ENCODE measurements at regions not wholly inside any gene's neighbourhood (a gene's known extent, or its start where the extent isn't known, plus 50 kb on each side); places are given as distances from the start of the nearest gene placed in this dataset.

DNA sequence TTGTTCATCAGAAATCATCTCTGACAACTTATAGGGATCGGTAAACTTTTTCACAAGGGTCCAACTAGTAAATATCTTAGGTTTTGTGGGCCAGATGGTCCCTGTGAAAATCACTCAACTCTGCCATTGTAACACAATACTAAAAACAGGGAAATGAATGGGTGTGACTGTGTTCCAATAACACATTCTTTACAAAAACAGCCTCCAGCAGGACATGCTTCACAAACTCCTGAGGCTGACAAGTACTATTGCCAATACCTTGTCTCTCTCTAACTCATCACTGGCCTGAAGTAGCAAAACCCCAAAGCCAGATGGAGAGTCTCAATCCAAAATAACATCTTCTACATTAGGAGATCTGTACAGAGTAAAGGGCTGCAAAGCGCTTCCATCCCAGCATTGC is 312.3 kb downstream of the TOX3 start:
- H3K9me3 ChIP-seq (replicated peaks in 1 of 2; ENCODE audit: control insufficient read depth in 2 of 2, insufficient read depth in 1 of 2, low read depth in 1 of 2, low read length in 2 of 2), result no peaks in the 10 kb centered on the region
- no peak overlapping the region for H2AFZ ChIP-seq (ENCODE audit: low read length)
- no peak overlapping the region for H3K23ac ChIP-seq (ENCODE audit: low read depth, low read length, poor library complexity)
- no peak overlapping the region for H3K18ac ChIP-seq (ENCODE audit: low read length)
- H2BK5ac ChIP-seq (ENCODE audit: low read length), result no peak overlapping the region
- whole genome bisulfite sequencing, 2 donors (ENCODE audit: extremely low coverage in 2 of 2, insufficient read length in 2 of 2, insufficient replicate concordance in 1 of 2), result no CpG with 5 or more reads among the region's 2 CpGs
- no peak overlapping the region for H3K4me2 ChIP-seq (ENCODE audit: insufficient read depth, low read length, poor library complexity, severe bottlenecking)
- H3K27me3 ChIP-seq (ENCODE audit: control insufficient read depth in 3 of 3, insufficient read depth in 3 of 3, low read depth in 1 of 3, low read length in 3 of 3), result no peaks in the 10 kb centered on the region
- no peak overlapping the region for H4K8ac ChIP-seq (ENCODE audit: low read depth, low read length)
- no peak overlapping the region for H3K4me3 ChIP-seq (ENCODE audit: low read length in 2 of 2)
- DNase-seq (ENCODE audit: low spot score), result no peak
- no peaks in the 10 kb centered on the region for H3K79me1 ChIP-seq (ENCODE audit: low read depth, low read length)
- no peak overlapping the region for H3K9ac ChIP-seq (ENCODE audit: low read depth, low read length, poor library complexity)
- H4K91ac ChIP-seq (ENCODE audit: low read depth, low read length, poor library complexity), result no peak overlapping the region
- H3K4ac ChIP-seq (ENCODE audit: low read length), result no peak overlapping the region
- no peaks in the 10 kb centered on the region for H3K36me3 ChIP-seq (replicated peaks in 1 of 2; ENCODE audit: control insufficient read depth in 2 of 2, insufficient read depth in 2 of 2, low read length in 2 of 2)
- no peak overlapping the region for H2AK5ac ChIP-seq (ENCODE audit: low read depth, low read length)
- no peak overlapping the region for H2BK120ac ChIP-seq (ENCODE audit: low read depth, low read length)
- H3K27ac ChIP-seq (replicated peaks; ENCODE audit: low read length), result no peak overlapping the region
- H2BK12ac ChIP-seq (ENCODE audit: low read length), result no peak overlapping the region
- no peak overlapping the region for H2BK15ac ChIP-seq (ENCODE audit: low read length)
- peaks cover 0 to 4% of the 10 kb centered on the region in 2 donors for H3K4me1 ChIP-seq (ENCODE audit: control insufficient read depth in 2 of 2, insufficient read depth in 1 of 2, low read depth in 1 of 2, low read length in 2 of 2)
- H3K14ac ChIP-seq (ENCODE audit: low read length), result no peak overlapping the region

DNA sequence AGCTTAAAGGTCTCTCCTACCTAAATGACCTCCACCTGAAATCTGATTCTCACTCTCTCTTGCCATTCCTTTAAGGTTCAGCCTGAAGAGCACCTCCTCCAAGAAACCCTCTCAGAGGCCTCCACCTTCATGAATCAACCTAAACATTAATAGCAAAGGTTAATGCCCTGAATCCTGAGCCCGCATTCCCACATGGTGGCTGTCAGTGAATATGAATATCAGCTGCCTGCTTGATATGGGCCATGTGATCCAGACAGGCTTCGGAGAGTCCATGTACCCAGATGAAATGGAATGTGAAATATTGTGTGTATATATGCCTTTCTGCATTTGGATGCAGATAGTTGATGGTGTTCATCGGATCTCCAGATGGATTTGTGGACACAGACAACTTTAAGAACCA is 317.5 kb downstream of the TOX3 start:
- Histone ChIP-seq H3K27me3 (ENCODE audit: control insufficient read depth in 3 of 3, insufficient read depth in 3 of 3, low read depth in 1 of 3, low read length in 3 of 3) (no peaks in the 10 kb centered on the region), H3K14ac (ENCODE audit: low read length) (no peak overlapping the region), H3K4ac (ENCODE audit: low read length) (no peak overlapping the region), H3K27ac (replicated peaks; ENCODE audit: low read length) (no peak overlapping the region), H2AFZ (ENCODE audit: low read length) (no peak overlapping the region), H4K8ac (ENCODE audit: low read depth, low read length) (no peak overlapping the region), H2BK12ac (ENCODE audit: low read length) (no peak overlapping the region), H3K9ac (ENCODE audit: low read depth, low read length, poor library complexity) (no peak overlapping the region), H2BK5ac (ENCODE audit: low read length) (no peak overlapping the region), H3K4me2 (ENCODE audit: insufficient read depth, low read length, poor library complexity, severe bottlenecking) (no peak overlapping the region), H3K23ac (ENCODE audit: low read depth, low read length, poor library complexity) (no peak overlapping the region), H2BK120ac (ENCODE audit: low read depth, low read length) (no peak overlapping the region), H3K18ac (ENCODE audit: low read length) (no peak overlapping the region), H4K91ac (ENCODE audit: low read depth, low read length, poor library complexity) (no peak overlapping the region), H3K9me3 (replicated peaks in 1 of 2; ENCODE audit: control insufficient read depth in 2 of 2, insufficient read depth in 1 of 2, low read depth in 1 of 2, low read length in 2 of 2) (no peaks in the 10 kb centered on the region), H3K79me1 (ENCODE audit: low read depth, low read length) (no peaks in the 10 kb centered on the region), H3K36me3 (replicated peaks in 1 of 2; ENCODE audit: control insufficient read depth in 2 of 2, insufficient read depth in 2 of 2, low read length in 2 of 2) (no peaks in the 10 kb centered on the region), H2AK5ac (ENCODE audit: low read depth, low read length) (no peak overlapping the region), H3K4me3 (ENCODE audit: low read length in 2 of 2) (no peak overlapping the region), H3K4me1 (ENCODE audit: control insufficient read depth in 2 of 2, insufficient read depth in 1 of 2, low read depth in 1 of 2, low read length in 2 of 2) (peaks cover 0 to 4% of the 10 kb centered on the region in 2 donors), H2BK15ac (ENCODE audit: low read length) (no peak overlapping the region)
- DNase-seq (ENCODE audit: low spot score), result no peak
- WGBS, 2 donors (ENCODE audit: extremely low coverage in 2 of 2, insufficient read length in 2 of 2, insufficient replicate concordance in 1 of 2), result no CpG with 5 or more reads among the region's 3 CpGs

DNA sequence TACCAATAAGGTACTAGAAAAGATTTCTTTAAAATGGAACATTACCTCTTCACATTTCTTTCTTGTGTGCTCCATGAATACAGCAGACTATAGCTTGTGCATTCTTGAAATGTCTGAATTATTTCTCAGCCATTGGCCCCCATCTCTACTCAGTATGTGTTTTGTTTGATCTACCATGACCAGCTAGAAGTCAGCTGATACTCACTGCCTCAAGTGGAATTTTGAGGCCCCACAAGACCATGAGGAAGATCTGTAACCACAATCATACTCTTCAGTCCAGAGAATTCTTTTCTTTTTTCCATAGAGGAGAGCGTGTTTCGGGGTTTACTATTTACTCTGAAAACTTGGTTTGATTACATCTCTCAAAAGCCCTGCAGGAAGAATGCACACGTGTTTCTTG is 319.1 kb downstream of the TOX3 start:
- no peak overlapping the region for H3K4ac ChIP-seq (ENCODE audit: low read length)
- no peak overlapping the region for H3K18ac ChIP-seq (ENCODE audit: low read length)
- H2AK5ac ChIP-seq (ENCODE audit: low read depth, low read length), result no peak overlapping the region
- H2BK120ac ChIP-seq (ENCODE audit: low read depth, low read length), result no peak overlapping the region
- no peaks in the 10 kb centered on the region for H3K9me3 ChIP-seq (replicated peaks in 1 of 2; ENCODE audit: control insufficient read depth in 2 of 2, insufficient read depth in 1 of 2, low read depth in 1 of 2, low read length in 2 of 2)
- H2BK5ac ChIP-seq (ENCODE audit: low read length), result no peak overlapping the region
- H2AFZ ChIP-seq (ENCODE audit: low read length), result no peak overlapping the region
- H3K4me1 ChIP-seq (ENCODE audit: control insufficient read depth in 2 of 2, insufficient read depth in 1 of 2, low read depth in 1 of 2, low read length in 2 of 2), result peaks cover 0 to 1% of the 10 kb centered on the region in 2 donors
- H3K4me2 ChIP-seq (ENCODE audit: insufficient read depth, low read length, poor library complexity, severe bottlenecking), result no peak overlapping the region
- no peaks in the 10 kb centered on the region for H3K36me3 ChIP-seq (replicated peaks in 1 of 2; ENCODE audit: control insufficient read depth in 2 of 2, insufficient read depth in 2 of 2, low read length in 2 of 2)
- no peak overlapping the region for H4K8ac ChIP-seq (ENCODE audit: low read depth, low read length)
- DNase-seq (ENCODE audit: low spot score), result no peak
- no peak overlapping the region for H3K23ac ChIP-seq (ENCODE audit: low read depth, low read length, poor library complexity)
- H3K4me3 ChIP-seq (ENCODE audit: low read length in 2 of 2), result no peak overlapping the region
- H3K79me1 ChIP-seq (ENCODE audit: low read depth, low read length), result no peaks in the 10 kb centered on the region
- no CpG with 5 or more reads among the region's 3 CpGs for WGBS, 2 donors (ENCODE audit: extremely low coverage in 2 of 2, insufficient read length in 2 of 2, insufficient replicate concordance in 1 of 2)
- no peak overlapping the region for H3K27ac ChIP-seq (replicated peaks; ENCODE audit: low read length)
- H3K14ac ChIP-seq (ENCODE audit: low read length), result no peak overlapping the region
- no peak overlapping the region for H3K9ac ChIP-seq (ENCODE audit: low read depth, low read length, poor library complexity)
- H3K27me3 ChIP-seq (ENCODE audit: control insufficient read depth in 3 of 3, insufficient read depth in 3 of 3, low read depth in 1 of 3, low read length in 3 of 3), result no peaks in the 10 kb centered on the region
- H4K91ac ChIP-seq (ENCODE audit: low read depth, low read length, poor library complexity), result no peak overlapping the region
- no peak overlapping the region for H2BK12ac ChIP-seq (ENCODE audit: low read length)
- H2BK15ac ChIP-seq (ENCODE audit: low read length), result no peak overlapping the region

DNA sequence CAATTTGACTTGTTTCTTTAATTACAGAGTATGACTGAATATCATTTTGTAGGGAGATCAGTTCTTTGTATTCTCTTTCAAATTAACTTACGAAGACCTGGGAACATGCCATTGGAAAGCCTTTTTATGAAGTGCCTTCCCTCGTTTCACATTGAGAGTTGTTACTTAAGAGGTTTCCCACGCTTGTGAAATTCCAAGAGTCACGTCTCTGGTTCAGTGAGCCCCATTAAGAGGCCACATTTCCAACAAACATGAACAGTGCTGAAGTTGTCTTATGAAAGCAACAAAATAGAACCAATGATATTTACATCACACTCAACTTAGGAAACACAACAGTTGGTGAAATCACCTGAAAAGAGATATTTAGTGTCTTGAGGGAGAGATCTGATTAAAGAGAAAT is 334.1 kb downstream of the TOX3 start:
- H4K91ac ChIP-seq (ENCODE audit: low read depth, low read length, poor library complexity), result no peak overlapping the region
- H3K27me3 ChIP-seq (ENCODE audit: control insufficient read depth in 3 of 3, insufficient read depth in 3 of 3, low read depth in 1 of 3, low read length in 3 of 3), result no peaks in the 10 kb centered on the region
- no peak overlapping the region for H2BK15ac ChIP-seq (ENCODE audit: low read length)
- H3K9ac ChIP-seq (ENCODE audit: low read depth, low read length, poor library complexity), result no peak overlapping the region
- no peak overlapping the region for H3K27ac ChIP-seq (replicated peaks; ENCODE audit: low read length)
- H4K8ac ChIP-seq (ENCODE audit: low read depth, low read length), result no peak overlapping the region
- H2BK12ac ChIP-seq (ENCODE audit: low read length), result no peak overlapping the region
- no peaks in the 10 kb centered on the region for H3K36me3 ChIP-seq (replicated peaks in 1 of 2; ENCODE audit: control insufficient read depth in 2 of 2, insufficient read depth in 2 of 2, low read length in 2 of 2)
- no peak for DNase-seq (ENCODE audit: low spot score)
- no peak overlapping the region for H2BK5ac ChIP-seq (ENCODE audit: low read length)
- no peak overlapping the region for H3K18ac ChIP-seq (ENCODE audit: low read length)
- no peak overlapping the region for H3K23ac ChIP-seq (ENCODE audit: low read depth, low read length, poor library complexity)
- H2AK5ac ChIP-seq (ENCODE audit: low read depth, low read length), result no peak overlapping the region
- H3K4me1 ChIP-seq (ENCODE audit: control insufficient read depth in 2 of 2, insufficient read depth in 1 of 2, low read depth in 1 of 2, low read length in 2 of 2), result no peaks in the 10 kb centered on the region
- no peak overlapping the region for H3K4me2 ChIP-seq (ENCODE audit: insufficient read depth, low read length, poor library complexity, severe bottlenecking)
- no peak overlapping the region for H3K4me3 ChIP-seq (ENCODE audit: low read length in 2 of 2)
- no peak overlapping the region for H2BK120ac ChIP-seq (ENCODE audit: low read depth, low read length)
- no peaks in the 10 kb centered on the region for H3K79me1 ChIP-seq (ENCODE audit: low read depth, low read length)
- no CpG with 5 or more reads among the region's 4 CpGs for WGBS, 2 donors (ENCODE audit: extremely low coverage in 2 of 2, insufficient read length in 2 of 2, insufficient replicate concordance in 1 of 2)
- H3K9me3 ChIP-seq (replicated peaks in 1 of 2; ENCODE audit: control insufficient read depth in 2 of 2, insufficient read depth in 1 of 2, low read depth in 1 of 2, low read length in 2 of 2), result no peaks in the 10 kb centered on the region
- H3K4ac ChIP-seq (ENCODE audit: low read length), result no peak overlapping the region
- no peak overlapping the region for H2AFZ ChIP-seq (ENCODE audit: low read length)
- H3K14ac ChIP-seq (ENCODE audit: low read length), result no peak overlapping the region

Data from neuronal stem cell (in vitro differentiated cells).